Ovary (tissue), 3 donors: ENCODE measurements at regions not wholly inside any gene's neighbourhood (a gene's known extent, or its start where the extent isn't known, plus 50 kb on each side); places are given as distances from the start of the nearest gene placed in this dataset.

ENCODE experiments used
- EP300 ChIP-seq: sonication (generic); formaldehyde crosslinking; IDR thresholded peaks from one replicate; pipeline ENCODE4 v1.6.1; 2017; ENCODE audit warnings: antibody characterized with exemption
- POLR2A ChIP-seq: fragments of 450-650 bp; IDR thresholded peaks from one replicate; pipeline ENCODE4 v1.6.1; 2017; ENCODE audit warnings: antibody characterized with exemption, mild to moderate bottlenecking, moderate library complexity
- TF ChIP-seq, protein P1 (sequence below), 3 donors: fragments of 450-650 bp in 2 of 3; fragments of 200-600 bp in 1 of 3; IDR thresholded peaks; one replicate each; pipeline versions ENCODE4 v1.5.1 to v1.8.0; 2016 to 2022; ENCODE audit warnings: antibody characterized with exemption in 3 of 3, mild to moderate bottlenecking in 1 of 3
- donor health status: DM: no; HTN: no; CAD: no.

DNA sequence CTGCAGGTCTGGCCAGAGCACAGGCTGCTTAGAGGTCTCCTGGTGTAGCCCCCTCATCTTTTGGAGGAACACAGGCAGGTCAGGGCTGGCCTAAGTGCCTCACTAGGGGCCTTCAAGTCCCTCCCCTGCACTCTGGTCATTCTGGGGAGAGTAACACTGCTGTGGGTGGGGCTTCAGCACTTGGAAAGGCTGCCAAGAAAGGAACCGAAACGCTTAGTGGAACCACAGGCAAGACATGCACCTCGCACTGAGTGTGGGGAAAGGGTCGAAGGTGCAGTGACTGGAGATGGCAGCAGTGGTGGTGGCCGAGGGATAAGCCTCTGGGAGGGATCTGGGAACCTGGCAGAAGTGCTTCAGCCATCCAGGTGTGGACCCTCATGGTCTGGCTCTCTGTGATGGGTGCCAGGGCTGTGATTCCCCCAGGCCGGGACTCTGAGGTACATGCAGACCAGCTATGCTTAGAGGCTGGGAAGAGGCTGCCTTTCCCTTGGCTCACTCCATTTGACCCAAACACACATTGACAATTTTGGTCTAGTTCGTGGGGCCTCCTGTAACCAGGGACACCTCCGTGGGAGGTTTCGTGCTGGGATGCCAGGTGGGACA is 182.9 kb upstream of the CSF3R start:
- TF ChIP-seq, protein P1, sequence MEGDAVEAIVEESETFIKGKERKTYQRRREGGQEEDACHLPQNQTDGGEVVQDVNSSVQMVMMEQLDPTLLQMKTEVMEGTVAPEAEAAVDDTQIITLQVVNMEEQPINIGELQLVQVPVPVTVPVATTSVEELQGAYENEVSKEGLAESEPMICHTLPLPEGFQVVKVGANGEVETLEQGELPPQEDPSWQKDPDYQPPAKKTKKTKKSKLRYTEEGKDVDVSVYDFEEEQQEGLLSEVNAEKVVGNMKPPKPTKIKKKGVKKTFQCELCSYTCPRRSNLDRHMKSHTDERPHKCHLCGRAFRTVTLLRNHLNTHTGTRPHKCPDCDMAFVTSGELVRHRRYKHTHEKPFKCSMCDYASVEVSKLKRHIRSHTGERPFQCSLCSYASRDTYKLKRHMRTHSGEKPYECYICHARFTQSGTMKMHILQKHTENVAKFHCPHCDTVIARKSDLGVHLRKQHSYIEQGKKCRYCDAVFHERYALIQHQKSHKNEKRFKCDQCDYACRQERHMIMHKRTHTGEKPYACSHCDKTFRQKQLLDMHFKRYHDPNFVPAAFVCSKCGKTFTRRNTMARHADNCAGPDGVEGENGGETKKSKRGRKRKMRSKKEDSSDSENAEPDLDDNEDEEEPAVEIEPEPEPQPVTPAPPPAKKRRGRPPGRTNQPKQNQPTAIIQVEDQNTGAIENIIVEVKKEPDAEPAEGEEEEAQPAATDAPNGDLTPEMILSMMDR (IDR thresholded peaks at IDR 0.05) = no peak
- TF ChIP-seq POLR2A (no peak), EP300 (no peak)
